ENCODE measurements at regions not wholly inside any gene's neighbourhood (a gene's known extent, or its start where the extent isn't known, plus 50 kb on each side); places are given as distances from the start of the nearest gene placed in this dataset.

- TF ChIP-seq CTCF (IDR thresholded peaks at IDR 0.05; ENCODE audit: low read depth, low read length) (no peak), EZH2phosphoT487 (IDR thresholded peaks at IDR 0.05; ENCODE audit: low read depth) (no peak)
These were observed 591.9 kb downstream of the SEMA5A start for GRCh38 chr5:8953911-8954438.
